SK-N-SH (cell line): ENCODE measurements at regions not wholly inside any gene's neighbourhood (a gene's known extent, or its start where the extent isn't known, plus 50 kb on each side); places are given as distances from the start of the nearest gene placed in this dataset.

Source experiments
- EP300 ChIP-seq, 2 experiments: IDR thresholded peaks; 2 replicates each; pipeline versions ENCODE4 v1.4.0 to v1.6.1; 2012; ENCODE audit warnings: borderline replicate concordance in 1 of 2, low read depth in 1 of 2, low read length in 1 of 2
- EZH2phosphoT487 ChIP-seq: fragments of 200-600 bp; sonication (generic); IDR thresholded peaks from 2 replicates; pipeline ENCODE4 v1.6.1; 2017; ENCODE audit warnings: low read depth, mixed run types, mild to moderate bottlenecking, antibody characterized with exemption, moderate library complexity, borderline replicate concordance
- MXI1 ChIP-seq: IDR thresholded peaks from 2 replicates; pipeline ENCODE4 v1.6.1; 2012; ENCODE audit warnings: mild to moderate bottlenecking, low read depth, low read length, improper control_type of control experiment
- POLR2AphosphoS5 ChIP-seq: IDR thresholded peaks from 2 replicates; pipeline ENCODE4 v1.6.1; 2012; ENCODE audit warnings: low read depth, low read length
- RAD21 ChIP-seq: IDR thresholded peaks from 2 replicates; pipeline ENCODE4 v1.6.1; 2012; ENCODE audit warnings: mild to moderate bottlenecking, low read length
- RCOR1 ChIP-seq: fragments of 150-350 bp; IDR thresholded peaks from 2 replicates; pipeline ENCODE4 v1.6.1; 2017; ENCODE audit warnings: antibody characterized with exemption, low read length
- SMC3 ChIP-seq: IDR thresholded peaks from 2 replicates; pipeline ENCODE4 v1.6.1; 2012; ENCODE audit warnings: low read depth, low read length, improper control_type of control experiment
- TAF1 ChIP-seq: IDR thresholded peaks from 2 replicates; pipeline ENCODE4 v1.6.1; 2012; ENCODE audit warnings: low read depth, mild to moderate bottlenecking, low read length, moderate library complexity, borderline replicate concordance
- YY1 ChIP-seq: IDR thresholded peaks from 2 replicates; pipeline ENCODE4 v1.4.0; 2012; ENCODE audit warnings: low read depth, mild to moderate bottlenecking
- TF ChIP-seq, protein P1 (sequence below): fragments of 200-600 bp; sonication (generic); IDR thresholded peaks from 2 replicates; pipeline ENCODE4 v1.6.1; 2017; ENCODE audit warnings: antibody characterized with exemption, mild to moderate bottlenecking, moderate library complexity
- TF ChIP-seq, protein P2 (sequence below): IDR thresholded peaks from 2 replicates; pipeline ENCODE4 v1.6.1; 2012; ENCODE audit warnings: mild to moderate bottlenecking, low read depth, low read length, moderate library complexity
- TF ChIP-seq, protein P3 (sequence below): IDR thresholded peaks from 2 replicates; pipeline ENCODE4; 2012
- TF ChIP-seq, protein P4 (sequence below): IDR thresholded peaks from 2 replicates; pipeline ENCODE4 v1.4.0; 2012; ENCODE audit warnings: low read depth, borderline replicate concordance
- TF ChIP-seq, protein P5 (sequence below): IDR thresholded peaks from 2 replicates; pipeline ENCODE4 v1.4.0; 2012; ENCODE audit warnings: low read depth

DNA sequence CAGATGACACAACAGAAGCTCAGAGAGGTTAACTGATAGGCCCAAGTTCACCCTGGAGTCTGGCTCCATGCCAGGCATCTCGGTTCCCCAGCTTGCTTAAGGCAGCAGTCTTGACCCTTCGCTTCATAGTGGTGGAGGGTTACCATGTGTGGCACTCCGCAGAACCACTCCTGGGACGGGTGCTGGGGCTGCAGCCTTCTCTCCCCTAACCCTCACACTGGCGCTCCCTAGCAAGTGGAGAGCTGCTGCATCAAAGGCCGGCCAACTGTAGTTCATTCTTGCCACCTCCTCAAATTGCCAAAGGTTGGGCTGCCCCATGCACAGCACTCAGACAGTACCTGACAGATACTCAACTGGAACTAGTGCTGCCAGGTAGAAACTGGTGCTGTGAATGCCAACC is 70.2 kb upstream of the KCND3 start:
- TF ChIP-seq, protein P1, sequence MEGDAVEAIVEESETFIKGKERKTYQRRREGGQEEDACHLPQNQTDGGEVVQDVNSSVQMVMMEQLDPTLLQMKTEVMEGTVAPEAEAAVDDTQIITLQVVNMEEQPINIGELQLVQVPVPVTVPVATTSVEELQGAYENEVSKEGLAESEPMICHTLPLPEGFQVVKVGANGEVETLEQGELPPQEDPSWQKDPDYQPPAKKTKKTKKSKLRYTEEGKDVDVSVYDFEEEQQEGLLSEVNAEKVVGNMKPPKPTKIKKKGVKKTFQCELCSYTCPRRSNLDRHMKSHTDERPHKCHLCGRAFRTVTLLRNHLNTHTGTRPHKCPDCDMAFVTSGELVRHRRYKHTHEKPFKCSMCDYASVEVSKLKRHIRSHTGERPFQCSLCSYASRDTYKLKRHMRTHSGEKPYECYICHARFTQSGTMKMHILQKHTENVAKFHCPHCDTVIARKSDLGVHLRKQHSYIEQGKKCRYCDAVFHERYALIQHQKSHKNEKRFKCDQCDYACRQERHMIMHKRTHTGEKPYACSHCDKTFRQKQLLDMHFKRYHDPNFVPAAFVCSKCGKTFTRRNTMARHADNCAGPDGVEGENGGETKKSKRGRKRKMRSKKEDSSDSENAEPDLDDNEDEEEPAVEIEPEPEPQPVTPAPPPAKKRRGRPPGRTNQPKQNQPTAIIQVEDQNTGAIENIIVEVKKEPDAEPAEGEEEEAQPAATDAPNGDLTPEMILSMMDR, result no peak
- TF ChIP-seq TAF1 (no peak), SMC3 (no peak), RCOR1 (no peak), EZH2phosphoT487 (no peak), MXI1 (no peak), POLR2AphosphoS5 (no peak), RAD21 (no peak), YY1 (no peak), EP300 (IDR thresholded peaks at IDR 0.05; ENCODE audit: borderline replicate concordance in 1 of 2, low read depth in 1 of 2, low read length in 1 of 2) (no peak)
- TF ChIP-seq, protein P2, sequence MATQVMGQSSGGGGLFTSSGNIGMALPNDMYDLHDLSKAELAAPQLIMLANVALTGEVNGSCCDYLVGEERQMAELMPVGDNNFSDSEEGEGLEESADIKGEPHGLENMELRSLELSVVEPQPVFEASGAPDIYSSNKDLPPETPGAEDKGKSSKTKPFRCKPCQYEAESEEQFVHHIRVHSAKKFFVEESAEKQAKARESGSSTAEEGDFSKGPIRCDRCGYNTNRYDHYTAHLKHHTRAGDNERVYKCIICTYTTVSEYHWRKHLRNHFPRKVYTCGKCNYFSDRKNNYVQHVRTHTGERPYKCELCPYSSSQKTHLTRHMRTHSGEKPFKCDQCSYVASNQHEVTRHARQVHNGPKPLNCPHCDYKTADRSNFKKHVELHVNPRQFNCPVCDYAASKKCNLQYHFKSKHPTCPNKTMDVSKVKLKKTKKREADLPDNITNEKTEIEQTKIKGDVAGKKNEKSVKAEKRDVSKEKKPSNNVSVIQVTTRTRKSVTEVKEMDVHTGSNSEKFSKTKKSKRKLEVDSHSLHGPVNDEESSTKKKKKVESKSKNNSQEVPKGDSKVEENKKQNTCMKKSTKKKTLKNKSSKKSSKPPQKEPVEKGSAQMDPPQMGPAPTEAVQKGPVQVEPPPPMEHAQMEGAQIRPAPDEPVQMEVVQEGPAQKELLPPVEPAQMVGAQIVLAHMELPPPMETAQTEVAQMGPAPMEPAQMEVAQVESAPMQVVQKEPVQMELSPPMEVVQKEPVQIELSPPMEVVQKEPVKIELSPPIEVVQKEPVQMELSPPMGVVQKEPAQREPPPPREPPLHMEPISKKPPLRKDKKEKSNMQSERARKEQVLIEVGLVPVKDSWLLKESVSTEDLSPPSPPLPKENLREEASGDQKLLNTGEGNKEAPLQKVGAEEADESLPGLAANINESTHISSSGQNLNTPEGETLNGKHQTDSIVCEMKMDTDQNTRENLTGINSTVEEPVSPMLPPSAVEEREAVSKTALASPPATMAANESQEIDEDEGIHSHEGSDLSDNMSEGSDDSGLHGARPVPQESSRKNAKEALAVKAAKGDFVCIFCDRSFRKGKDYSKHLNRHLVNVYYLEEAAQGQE, result no peak
- TF ChIP-seq, protein P3, sequence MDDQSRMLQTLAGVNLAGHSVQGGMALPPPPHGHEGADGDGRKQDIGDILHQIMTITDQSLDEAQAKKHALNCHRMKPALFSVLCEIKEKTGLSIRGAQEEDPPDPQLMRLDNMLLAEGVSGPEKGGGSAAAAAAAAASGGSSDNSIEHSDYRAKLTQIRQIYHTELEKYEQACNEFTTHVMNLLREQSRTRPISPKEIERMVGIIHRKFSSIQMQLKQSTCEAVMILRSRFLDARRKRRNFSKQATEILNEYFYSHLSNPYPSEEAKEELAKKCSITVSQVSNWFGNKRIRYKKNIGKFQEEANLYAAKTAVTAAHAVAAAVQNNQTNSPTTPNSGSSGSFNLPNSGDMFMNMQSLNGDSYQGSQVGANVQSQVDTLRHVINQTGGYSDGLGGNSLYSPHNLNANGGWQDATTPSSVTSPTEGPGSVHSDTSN, result no peak
- TF ChIP-seq, protein P4, sequence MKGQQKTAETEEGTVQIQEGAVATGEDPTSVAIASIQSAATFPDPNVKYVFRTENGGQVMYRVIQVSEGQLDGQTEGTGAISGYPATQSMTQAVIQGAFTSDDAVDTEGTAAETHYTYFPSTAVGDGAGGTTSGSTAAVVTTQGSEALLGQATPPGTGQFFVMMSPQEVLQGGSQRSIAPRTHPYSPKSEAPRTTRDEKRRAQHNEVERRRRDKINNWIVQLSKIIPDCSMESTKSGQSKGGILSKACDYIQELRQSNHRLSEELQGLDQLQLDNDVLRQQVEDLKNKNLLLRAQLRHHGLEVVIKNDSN, result no peak
- TF ChIP-seq, protein P5, sequence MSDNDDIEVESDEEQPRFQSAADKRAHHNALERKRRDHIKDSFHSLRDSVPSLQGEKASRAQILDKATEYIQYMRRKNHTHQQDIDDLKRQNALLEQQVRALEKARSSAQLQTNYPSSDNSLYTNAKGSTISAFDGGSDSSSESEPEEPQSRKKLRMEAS, result no peak
